ENCODE measurements at regions not wholly inside any gene's neighbourhood (a gene's known extent, or its start where the extent isn't known, plus 50 kb on each side); places are given as distances from the start of the nearest gene placed in this dataset.
"Not testable (repeated sequence)": the region's sequence is repeated elsewhere in the genome, so short reads cannot be mapped to it uniquely, and the experiment has no call there.

GRCh38 chr16:29177888-29178726 is 193.3 kb downstream of the LAT start:
- DNase-seq = not testable (repeated sequence)

GRCh38 chr16:29177203-29177887 is 192.5 kb downstream of the LAT start:
- DNase-seq = not testable (repeated sequence)

GRCh38 chr16:29176822-29177202 is 192.0 kb downstream of the LAT start:
- not testable (repeated sequence) for DNase-seq

GRCh38 chr16:29176154-29176470 is 191.3 kb downstream of the LAT start:
- DNase-seq = not testable (repeated sequence)

- not testable (repeated sequence) for DNase-seq
These were observed 190.7 kb downstream of the LAT start for GRCh38 chr16:29175411-29176153.

- DNase-seq = not testable (repeated sequence)
These were observed 188.8 kb downstream of the LAT start for GRCh38 chr16:29173371-29174305.

GRCh38 chr16:29172098-29172724 is 187.4 kb downstream of the LAT start:
- DNase-seq = not testable (repeated sequence)

GRCh38 chr16:29171296-29171695 is 186.4 kb downstream of the LAT start:
- DNase-seq = not testable (repeated sequence)

GRCh38 chr16:29170393-29171119 is 185.7 kb downstream of the LAT start:
- DNase-seq = not testable (repeated sequence)

- DNase-seq = not testable (repeated sequence)
These were observed 184.6 kb downstream of the LAT start for GRCh38 chr16:29169295-29169994.

GRCh38 chr16:29168515-29169259 is 183.8 kb downstream of the LAT start:
- DNase-seq = not testable (repeated sequence)

GRCh38 chr16:29164442-29165089 is 179.7 kb downstream of the LAT start:
- DNase-seq = not testable (repeated sequence)

- DNase-seq = not testable (repeated sequence)
These were observed 175.3 kb downstream of the LAT start for GRCh38 chr16:29160171-29160570.

GRCh38 chr16:29159603-29160002 is 174.8 kb downstream of the LAT start:
- DNase-seq = not testable (repeated sequence)

GRCh38 chr16:29158785-29159184 is 173.9 kb downstream of the LAT start:
- DNase-seq = no peak

- not testable (repeated sequence) for DNase-seq
These were observed 173.4 kb downstream of the LAT start for GRCh38 chr16:29158031-29158784.

GRCh38 chr16:29157051-29157923 is 172.4 kb downstream of the LAT start:
- not testable (repeated sequence) for DNase-seq

All from NCI-H187 (cell line).